ENCODE measurements at regions not wholly inside any gene's neighbourhood (a gene's known extent, or its start where the extent isn't known, plus 50 kb on each side); places are given as distances from the start of the nearest gene placed in this dataset.

DNA sequence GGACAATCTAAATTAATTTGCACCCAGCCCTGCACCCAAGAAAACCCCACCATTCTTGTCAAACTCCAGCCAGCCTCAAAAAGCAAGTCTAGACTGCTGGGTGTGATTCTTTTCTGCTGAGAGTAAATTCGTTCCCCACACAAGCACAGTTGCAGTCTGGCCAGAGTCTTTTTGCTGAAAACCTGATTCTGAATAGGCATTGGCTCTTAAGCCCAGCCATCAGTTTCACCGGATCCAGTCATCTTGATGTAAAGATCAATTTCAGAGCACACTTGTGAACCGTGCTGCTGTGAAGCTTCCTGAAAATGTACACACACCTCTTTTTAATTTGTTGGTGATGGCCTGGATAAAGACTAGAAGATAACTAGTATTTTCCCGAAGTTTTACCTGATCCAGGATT, 159.4 kb upstream of the GGTLC1 start:
- ATAC-seq (no peak), DNase-seq (no peak)
- no TSS peak for BruUV-seq (replicated peaks)
- no peak overlapping the region for H2AFZ ChIP-seq (ENCODE audit: low read length)
- no peaks in the 10 kb centered on the region for H3K9me2 ChIP-seq (replicated peaks; ENCODE audit: low read length)
- no peak overlapping the region for H3K4me3 ChIP-seq (ENCODE audit: low read length)
- intact Hi-C loops (cut with micrococcal nuclease): no loop called here
- peaks cover 14% of the 10 kb centered on the region for H3K79me2 ChIP-seq (ENCODE audit: low read length)
- ChIA-PET CTCF (no interaction called here), POLR2A (ENCODE audit: unreplicated experiment) (no interaction called here)
- no peaks in the 10 kb centered on the region for H3K9me3 ChIP-seq (ENCODE audit: low read length)
- H3K27me3 ChIP-seq (ENCODE audit: low read length): no peaks in the 10 kb centered on the region
- no peaks in the 10 kb centered on the region for H3F3A ChIP-seq (ENCODE audit: low read length, unreplicated experiment)
- TF ChIP-seq EZH2phosphoT487 (IDR thresholded peaks at IDR 0.05; ENCODE audit: borderline replicate concordance, low read length): no peak
- no peak for TF ChIP-seq CTCF (conservative IDR thresholded peaks at IDR 0.05; ENCODE audit: low read depth, low read length)
- TF ChIP-seq EZH2 (IDR thresholded peaks at IDR 0.05; ENCODE audit: low read length, unreplicated experiment): no peak
- H3K4me2 ChIP-seq (ENCODE audit: low read length): no peak overlapping the region
- peaks cover 24% of the 10 kb centered on the region for H3K36me3 ChIP-seq (ENCODE audit: low read depth, low read length)
- peaks cover 48% of the 10 kb centered on the region for H3K4me1 ChIP-seq (ENCODE audit: insufficient read depth, low read length)
- no peak overlapping the region for H3K27ac ChIP-seq (ENCODE audit: low read length)
- no peak overlapping the region for H3K9ac ChIP-seq (ENCODE audit: low read length)
- H4K20me1 ChIP-seq (ENCODE audit: low read length): no peaks in the 10 kb centered on the region

DNA sequence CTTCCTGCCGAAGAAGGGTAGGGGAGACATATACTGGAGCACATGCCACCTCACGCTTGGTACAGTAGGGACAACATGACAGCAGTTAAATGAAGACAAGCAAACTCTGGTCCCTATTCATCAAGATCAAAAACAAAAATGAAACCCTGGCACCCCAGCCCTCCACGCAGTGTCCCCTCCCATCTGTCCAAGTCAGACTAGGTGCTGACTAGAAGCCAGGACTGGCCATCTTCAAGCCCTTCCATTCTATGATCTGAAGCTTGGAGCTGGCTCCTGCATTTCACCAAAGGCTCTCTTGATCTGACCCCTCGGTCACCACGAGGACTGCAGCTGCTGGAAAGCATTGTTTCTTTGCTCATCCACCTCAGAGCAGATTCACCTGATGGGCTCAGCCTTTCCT, 158.9 kb upstream of the GGTLC1 start:
- no TSS peak for BruUV-seq (replicated peaks)
- Histone ChIP-seq H3K9me2 (replicated peaks; ENCODE audit: low read length) (no peaks in the 10 kb centered on the region), H3K4me2 (ENCODE audit: low read length) (no peak overlapping the region), H3K36me3 (ENCODE audit: low read depth, low read length) (peaks cover 26% of the 10 kb centered on the region), H3K4me1 (ENCODE audit: insufficient read depth, low read length) (peaks cover 53% of the 10 kb centered on the region), H2AFZ (ENCODE audit: low read length) (no peak overlapping the region), H3F3A (ENCODE audit: low read length, unreplicated experiment) (no peaks in the 10 kb centered on the region), H3K4me3 (ENCODE audit: low read length) (no peak overlapping the region), H3K79me2 (ENCODE audit: low read length) (peaks cover 19% of the 10 kb centered on the region), H3K9ac (ENCODE audit: low read length) (no peak overlapping the region), H4K20me1 (ENCODE audit: low read length) (0 out of 2 replicates have a peak, but pooled peaks cover 2% of the 10 kb centered on the region), H3K9me3 (ENCODE audit: low read length) (no peaks in the 10 kb centered on the region), H3K27me3 (ENCODE audit: low read length) (no peaks in the 10 kb centered on the region), H3K27ac (ENCODE audit: low read length) (no peak overlapping the region)
- ATAC-seq (no peak), DNase-seq (no peak)
- ChIA-PET CTCF (no interaction called here), POLR2A (ENCODE audit: unreplicated experiment) (no interaction called here)
- TF ChIP-seq EZH2 (IDR thresholded peaks at IDR 0.05; ENCODE audit: low read length, unreplicated experiment): no peak
- TF ChIP-seq CTCF (conservative IDR thresholded peaks at IDR 0.05; ENCODE audit: low read depth, low read length): no peak
- TF ChIP-seq EZH2phosphoT487 (IDR thresholded peaks at IDR 0.05; ENCODE audit: borderline replicate concordance, low read length): no peak
- intact Hi-C loops (cut with micrococcal nuclease): no loop called here

GRCh38 chr20:24146231-24146634, 157.7 kb upstream of the GGTLC1 start:
- Histone ChIP-seq H4K20me1 (ENCODE audit: low read length) (0 out of 2 replicates have a peak, but pooled peaks cover 3% of the 10 kb centered on the region), H3F3A (ENCODE audit: low read length, unreplicated experiment) (no peaks in the 10 kb centered on the region), H3K27me3 (ENCODE audit: low read length) (no peaks in the 10 kb centered on the region), H3K27ac (ENCODE audit: low read length) (peak overlapping the region; percentile 55), H3K9me2 (replicated peaks; ENCODE audit: low read length) (no peaks in the 10 kb centered on the region), H2AFZ (ENCODE audit: low read length) (no peak overlapping the region), H3K9me3 (ENCODE audit: low read length) (no peaks in the 10 kb centered on the region), H3K79me2 (ENCODE audit: low read length) (peaks cover 31% of the 10 kb centered on the region), H3K36me3 (ENCODE audit: low read depth, low read length) (peaks cover 32% of the 10 kb centered on the region), H3K4me3 (ENCODE audit: low read length) (no peak overlapping the region), H3K4me2 (ENCODE audit: low read length) (no peak overlapping the region), H3K9ac (ENCODE audit: low read length) (no peak overlapping the region), H3K4me1 (ENCODE audit: insufficient read depth, low read length) (peaks cover 57% of the 10 kb centered on the region)
- peak; percentile 78 for DNase-seq
- CTCF ChIA-PET: no interaction called here
- POLR2A ChIA-PET (ENCODE audit: unreplicated experiment): no interaction called here
- intact Hi-C loops (cut with micrococcal nuclease): no loop called here
- no peak for ATAC-seq
- TF ChIP-seq EZH2phosphoT487 (IDR thresholded peaks at IDR 0.05; ENCODE audit: borderline replicate concordance, low read length) (no peak), EZH2 (IDR thresholded peaks at IDR 0.05; ENCODE audit: low read length, unreplicated experiment) (no peak), CTCF (conservative IDR thresholded peaks at IDR 0.05; ENCODE audit: low read depth, low read length) (no peak)
- BruUV-seq (replicated peaks): no TSS peak
